HCT116 (cell line): ENCODE measurements at regions not wholly inside any gene's neighbourhood (a gene's known extent, or its start where the extent isn't known, plus 50 kb on each side); places are given as distances from the start of the nearest gene placed in this dataset.

Experiments
- CTCF ChIP-seq, 3 experiments: fragments of 200-600 bp in 1 of 3; sonication (generic) in 1 of 3; IDR thresholded peaks in 2 of 3; conservative IDR thresholded peaks in 1 of 3; 2 replicates each; pipeline ENCODE4 v1.5.1; 2012 to 2017; ENCODE audit warnings: low read depth in 2 of 3, low read length in 2 of 3, antibody characterized with exemption in 1 of 3, borderline replicate concordance in 1 of 3, control low read depth in 1 of 3, mild to moderate bottlenecking in 1 of 3, mixed read lengths in 1 of 3, mixed run types in 1 of 3, moderate library complexity in 1 of 3; ENCODE audit not compliant: insufficient read depth in 1 of 3
- EZH2 ChIP-seq: fragments of 200-600 bp; sonication (generic); IDR thresholded peaks from 2 replicates; pipeline ENCODE4 v1.6.1; 2017; ENCODE audit warnings: antibody characterized with exemption, mixed run types
- POLR2A ChIP-seq: IDR thresholded peaks from 2 replicates; pipeline ENCODE4 v1.7.0; 2011; ENCODE audit warnings: borderline replicate concordance; ENCODE audit not compliant: insufficient read depth, insufficient read length; ENCODE audit errors: extremely low read depth
- POLR2AphosphoS5 ChIP-seq: IDR thresholded peaks from 2 replicates; pipeline ENCODE4 v1.6.1; 2011; ENCODE audit warnings: mild to moderate bottlenecking, low read depth, low read length, moderate library complexity
- SRF ChIP-seq: IDR thresholded peaks from 2 replicates; pipeline ENCODE4 v1.6.1; 2012; ENCODE audit warnings: low read depth
- ZFX ChIP-seq: fragments of 450-650 bp; IDR thresholded peaks from 2 replicates; pipeline ENCODE4 v1.6.1; 2017
- ZNF274 ChIP-seq: fragments of 200-500 bp; sonication (Bioruptor generic); IDR thresholded peaks from 2 replicates; pipeline ENCODE4 v1.6.1; 2014; ENCODE audit warnings: mild to moderate bottlenecking, low read depth, low read length, inconsistent platforms

- TF ChIP-seq SRF: no peak
- TF ChIP-seq POLR2A: no peak
- no peak for TF ChIP-seq EZH2
- TF ChIP-seq CTCF (IDR thresholded peaks at IDR 0.05 in 2 of 3, conservative IDR thresholded peaks at IDR 0.05 in 1 of 3; ENCODE audit: borderline replicate concordance in 1 of 3, insufficient read depth in 1 of 3, low read depth in 2 of 3, low read length in 2 of 3): no peak
- TF ChIP-seq ZNF274: no peak
- no peak for TF ChIP-seq ZFX
- TF ChIP-seq POLR2AphosphoS5: no peak
Measured at GRCh38 chr6:170052991-170053821, 237.7 kb downstream of the DLL1 start.
